GM12878 (cell line): ENCODE measurements at regions not wholly inside any gene's neighbourhood (a gene's known extent, or its start where the extent isn't known, plus 50 kb on each side); places are given as distances from the start of the nearest gene placed in this dataset.

Experiments
- ESRRA ChIP-seq: IDR thresholded peaks from 2 replicates; pipeline ENCODE4 v1.6.1; 2012; ENCODE audit warnings: mild to moderate bottlenecking, low read length, improper control_type of control experiment
- HDAC6 ChIP-seq: fragments of 200-600 bp; sonication (generic); IDR thresholded peaks from one replicate; pipeline ENCODE4 v1.8.0; 2017; ENCODE audit warnings: antibody characterized with exemption; ENCODE audit not compliant: unreplicated experiment
- LARP7 ChIP-seq: fragments of 450-650 bp; IDR thresholded peaks from 2 replicates; pipeline ENCODE4 v1.6.1; 2017; ENCODE audit warnings: mild to moderate bottlenecking
- SP1 ChIP-seq: IDR thresholded peaks from one replicate; pipeline ENCODE4 v1.6.1; 2011; ENCODE audit warnings: low read depth, low read length
- TF ChIP-seq, protein P1 (sequence below): fragments of 450-650 bp; IDR thresholded peaks from 2 replicates; pipeline ENCODE4 v1.6.1; 2017; ENCODE audit warnings: mild to moderate bottlenecking, moderate library complexity
- TF ChIP-seq, protein P2 (sequence below): fragments of 450-650 bp; IDR thresholded peaks from 2 replicates; pipeline ENCODE4 v1.6.1; 2017; ENCODE audit warnings: mild to moderate bottlenecking, low read depth, inconsistent platforms; ENCODE audit not compliant: poor library complexity, severe bottlenecking
- TF ChIP-seq, protein P3 (sequence below): IDR thresholded peaks from 2 replicates; pipeline ENCODE4 v1.6.1; 2011; ENCODE audit warnings: low read depth, mild to moderate bottlenecking, low read length, moderate library complexity, borderline replicate concordance; ENCODE audit errors: extremely low read depth
- TF ChIP-seq, protein P4 (sequence below): IDR thresholded peaks from 2 replicates; pipeline ENCODE4 v1.6.1; 2012; ENCODE audit warnings: low read depth, low read length, improper control_type of control experiment
- TF ChIP-seq, protein P5 (sequence below), 3 experiments: IDR thresholded peaks in 2 of 3; conservative IDR thresholded peaks in 1 of 3; 2 replicates each; pipeline ENCODE4 v1.5.1; 2011; ENCODE audit warnings: low read depth in 3 of 3, low read length in 3 of 3, mild to moderate bottlenecking in 3 of 3, control low read depth in 2 of 3, moderate library complexity in 2 of 3, inconsistent platforms in 1 of 3, mixed read lengths in 1 of 3; ENCODE audit not compliant: control insufficient read depth in 2 of 3, insufficient read depth in 1 of 3; ENCODE audit errors: extremely low read depth in 1 of 3

DNA sequence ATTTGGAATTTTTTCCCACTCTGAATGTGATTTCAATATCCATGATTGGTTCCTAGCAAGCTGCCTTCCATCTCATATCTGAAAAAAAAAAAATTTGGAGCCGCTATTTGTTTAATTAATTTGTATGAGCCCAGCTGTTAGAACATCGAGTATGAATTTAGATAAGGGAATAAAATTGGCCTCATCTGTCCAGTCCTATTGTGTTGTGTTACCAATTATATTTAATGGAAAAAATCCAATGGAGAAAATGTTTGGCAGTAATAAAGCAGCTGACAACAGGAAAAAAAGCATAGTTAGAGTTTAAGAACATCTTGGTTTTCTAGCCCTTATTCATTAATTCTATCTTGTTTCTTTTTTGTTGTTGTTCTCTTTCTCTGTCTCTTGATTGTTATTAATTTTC lies 735.6 kb upstream of the RIOK2 start (continued):
- TF ChIP-seq, protein P1, sequence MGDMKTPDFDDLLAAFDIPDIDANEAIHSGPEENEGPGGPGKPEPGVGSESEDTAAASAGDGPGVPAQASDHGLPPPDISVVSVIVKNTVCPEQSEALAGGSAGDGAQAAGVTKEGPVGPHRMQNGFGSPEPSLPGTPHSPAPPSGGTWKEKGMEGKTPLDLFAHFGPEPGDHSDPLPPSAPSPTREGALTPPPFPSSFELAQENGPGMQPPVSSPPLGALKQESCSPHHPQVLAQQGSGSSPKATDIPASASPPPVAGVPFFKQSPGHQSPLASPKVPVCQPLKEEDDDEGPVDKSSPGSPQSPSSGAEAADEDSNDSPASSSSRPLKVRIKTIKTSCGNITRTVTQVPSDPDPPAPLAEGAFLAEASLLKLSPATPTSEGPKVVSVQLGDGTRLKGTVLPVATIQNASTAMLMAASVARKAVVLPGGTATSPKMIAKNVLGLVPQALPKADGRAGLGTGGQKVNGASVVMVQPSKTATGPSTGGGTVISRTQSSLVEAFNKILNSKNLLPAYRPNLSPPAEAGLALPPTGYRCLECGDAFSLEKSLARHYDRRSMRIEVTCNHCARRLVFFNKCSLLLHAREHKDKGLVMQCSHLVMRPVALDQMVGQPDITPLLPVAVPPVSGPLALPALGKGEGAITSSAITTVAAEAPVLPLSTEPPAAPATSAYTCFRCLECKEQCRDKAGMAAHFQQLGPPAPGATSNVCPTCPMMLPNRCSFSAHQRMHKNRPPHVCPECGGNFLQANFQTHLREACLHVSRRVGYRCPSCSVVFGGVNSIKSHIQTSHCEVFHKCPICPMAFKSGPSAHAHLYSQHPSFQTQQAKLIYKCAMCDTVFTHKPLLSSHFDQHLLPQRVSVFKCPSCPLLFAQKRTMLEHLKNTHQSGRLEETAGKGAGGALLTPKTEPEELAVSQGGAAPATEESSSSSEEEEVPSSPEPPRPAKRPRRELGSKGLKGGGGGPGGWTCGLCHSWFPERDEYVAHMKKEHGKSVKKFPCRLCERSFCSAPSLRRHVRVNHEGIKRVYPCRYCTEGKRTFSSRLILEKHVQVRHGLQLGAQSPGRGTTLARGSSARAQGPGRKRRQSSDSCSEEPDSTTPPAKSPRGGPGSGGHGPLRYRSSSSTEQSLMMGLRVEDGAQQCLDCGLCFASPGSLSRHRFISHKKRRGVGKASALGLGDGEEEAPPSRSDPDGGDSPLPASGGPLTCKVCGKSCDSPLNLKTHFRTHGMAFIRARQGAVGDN: no peak
- TF ChIP-seq SP1: no peak
- TF ChIP-seq, protein P2, sequence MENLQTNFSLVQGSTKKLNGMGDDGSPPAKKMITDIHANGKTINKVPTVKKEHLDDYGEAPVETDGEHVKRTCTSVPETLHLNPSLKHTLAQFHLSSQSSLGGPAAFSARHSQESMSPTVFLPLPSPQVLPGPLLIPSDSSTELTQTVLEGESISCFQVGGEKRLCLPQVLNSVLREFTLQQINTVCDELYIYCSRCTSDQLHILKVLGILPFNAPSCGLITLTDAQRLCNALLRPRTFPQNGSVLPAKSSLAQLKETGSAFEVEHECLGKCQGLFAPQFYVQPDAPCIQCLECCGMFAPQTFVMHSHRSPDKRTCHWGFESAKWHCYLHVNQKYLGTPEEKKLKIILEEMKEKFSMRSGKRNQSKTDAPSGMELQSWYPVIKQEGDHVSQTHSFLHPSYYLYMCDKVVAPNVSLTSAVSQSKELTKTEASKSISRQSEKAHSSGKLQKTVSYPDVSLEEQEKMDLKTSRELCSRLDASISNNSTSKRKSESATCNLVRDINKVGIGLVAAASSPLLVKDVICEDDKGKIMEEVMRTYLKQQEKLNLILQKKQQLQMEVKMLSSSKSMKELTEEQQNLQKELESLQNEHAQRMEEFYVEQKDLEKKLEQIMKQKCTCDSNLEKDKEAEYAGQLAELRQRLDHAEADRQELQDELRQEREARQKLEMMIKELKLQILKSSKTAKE: no peak
- TF ChIP-seq, protein P3, sequence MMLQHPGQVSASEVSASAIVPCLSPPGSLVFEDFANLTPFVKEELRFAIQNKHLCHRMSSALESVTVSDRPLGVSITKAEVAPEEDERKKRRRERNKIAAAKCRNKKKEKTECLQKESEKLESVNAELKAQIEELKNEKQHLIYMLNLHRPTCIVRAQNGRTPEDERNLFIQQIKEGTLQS: no peak
- TF ChIP-seq, protein P4, sequence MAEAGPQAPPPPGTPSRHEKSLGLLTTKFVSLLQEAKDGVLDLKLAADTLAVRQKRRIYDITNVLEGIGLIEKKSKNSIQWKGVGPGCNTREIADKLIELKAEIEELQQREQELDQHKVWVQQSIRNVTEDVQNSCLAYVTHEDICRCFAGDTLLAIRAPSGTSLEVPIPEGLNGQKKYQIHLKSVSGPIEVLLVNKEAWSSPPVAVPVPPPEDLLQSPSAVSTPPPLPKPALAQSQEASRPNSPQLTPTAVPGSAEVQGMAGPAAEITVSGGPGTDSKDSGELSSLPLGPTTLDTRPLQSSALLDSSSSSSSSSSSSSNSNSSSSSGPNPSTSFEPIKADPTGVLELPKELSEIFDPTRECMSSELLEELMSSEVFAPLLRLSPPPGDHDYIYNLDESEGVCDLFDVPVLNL: no peak
- TF ChIP-seq ESRRA: no peak
- TF ChIP-seq LARP7: no peak
- TF ChIP-seq, protein P5, sequence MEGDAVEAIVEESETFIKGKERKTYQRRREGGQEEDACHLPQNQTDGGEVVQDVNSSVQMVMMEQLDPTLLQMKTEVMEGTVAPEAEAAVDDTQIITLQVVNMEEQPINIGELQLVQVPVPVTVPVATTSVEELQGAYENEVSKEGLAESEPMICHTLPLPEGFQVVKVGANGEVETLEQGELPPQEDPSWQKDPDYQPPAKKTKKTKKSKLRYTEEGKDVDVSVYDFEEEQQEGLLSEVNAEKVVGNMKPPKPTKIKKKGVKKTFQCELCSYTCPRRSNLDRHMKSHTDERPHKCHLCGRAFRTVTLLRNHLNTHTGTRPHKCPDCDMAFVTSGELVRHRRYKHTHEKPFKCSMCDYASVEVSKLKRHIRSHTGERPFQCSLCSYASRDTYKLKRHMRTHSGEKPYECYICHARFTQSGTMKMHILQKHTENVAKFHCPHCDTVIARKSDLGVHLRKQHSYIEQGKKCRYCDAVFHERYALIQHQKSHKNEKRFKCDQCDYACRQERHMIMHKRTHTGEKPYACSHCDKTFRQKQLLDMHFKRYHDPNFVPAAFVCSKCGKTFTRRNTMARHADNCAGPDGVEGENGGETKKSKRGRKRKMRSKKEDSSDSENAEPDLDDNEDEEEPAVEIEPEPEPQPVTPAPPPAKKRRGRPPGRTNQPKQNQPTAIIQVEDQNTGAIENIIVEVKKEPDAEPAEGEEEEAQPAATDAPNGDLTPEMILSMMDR (IDR thresholded peaks at IDR 0.05 in 2 of 3, conservative IDR thresholded peaks at IDR 0.05 in 1 of 3; ENCODE audit: control insufficient read depth in 2 of 3, extremely low read depth in 1 of 3, insufficient read depth in 1 of 3, low read depth in 3 of 3, low read length in 3 of 3): no peak
- no peak for TF ChIP-seq HDAC6
